ENCODE measurements at regions not wholly inside any gene's neighbourhood (a gene's known extent, or its start where the extent isn't known, plus 50 kb on each side); places are given as distances from the start of the nearest gene placed in this dataset.

GRCh38 chr11:116432301-116432700, 340.5 kb downstream of the BUD13 start:
- TF ChIP-seq CTCF (IDR thresholded peaks at IDR 0.05) (no peak), EZH2 (IDR thresholded peaks at IDR 0.05) (no peak)
